GM12878 (cell line): ENCODE measurements at regions not wholly inside any gene's neighbourhood (a gene's known extent, or its start where the extent isn't known, plus 50 kb on each side); places are given as distances from the start of the nearest gene placed in this dataset.

Experiments
- ATF7 ChIP-seq: fragments of 450-650 bp; IDR thresholded peaks from 2 replicates; pipeline ENCODE4 v1.6.1; 2016; ENCODE audit warnings: low read depth, mild to moderate bottlenecking
- BHLHE40 ChIP-seq, 2 experiments: fragments of 450-650 bp in 1 of 2; IDR thresholded peaks; 2 replicates each; pipeline ENCODE4 v1.6.1; 2011 to 2017; ENCODE audit warnings: low read depth in 2 of 2, borderline replicate concordance in 1 of 2, improper control_type of control experiment in 1 of 2, low read length in 1 of 2, mild to moderate bottlenecking in 1 of 2
- IKZF1 ChIP-seq: fragments of 450-650 bp; conservative IDR thresholded peaks from 2 replicates; pipeline ENCODE4 v1.6.1; 2017; ENCODE audit warnings: antibody characterized with exemption, mild to moderate bottlenecking
- IRF3 ChIP-seq: fragments of 450-650 bp; IDR thresholded peaks from 2 replicates; pipeline ENCODE4 v1.6.1; 2014; ENCODE audit warnings: mild to moderate bottlenecking
- NBN ChIP-seq: fragments of 450-650 bp; IDR thresholded peaks from 2 replicates; pipeline ENCODE4 v1.6.1; 2016
- PML ChIP-seq: IDR thresholded peaks from 2 replicates; pipeline ENCODE4 v1.6.1; 2012; ENCODE audit warnings: low read length, inconsistent platforms
- POLR2A ChIP-seq: IDR thresholded peaks from 2 replicates; pipeline ENCODE4 v1.6.1; 2011; ENCODE audit warnings: low read depth, mild to moderate bottlenecking, low read length
- PRDM15 ChIP-seq: fragments of 450-650 bp; formaldehyde crosslinking; IDR thresholded peaks from 2 replicates; pipeline ENCODE4 v1.4.0; 2020; ENCODE audit warnings: mild to moderate bottlenecking, moderate library complexity
- RB1 ChIP-seq: fragments of 450-650 bp; formaldehyde crosslinking; IDR thresholded peaks from 2 replicates; pipeline ENCODE4 v1.6.1; 2017; ENCODE audit warnings: mild to moderate bottlenecking, borderline replicate concordance
- SMAD1 ChIP-seq: fragments of 450-650 bp; IDR thresholded peaks from 2 replicates; pipeline ENCODE4 v1.6.1; 2018; ENCODE audit warnings: mild to moderate bottlenecking, low read depth; ENCODE audit not compliant: partially characterized antibody
- SMC3 ChIP-seq: IDR thresholded peaks from 2 replicates; pipeline ENCODE4 v1.6.1; 2011; ENCODE audit warnings: low read length, improper control_type of control experiment, borderline replicate concordance
- TAF1 ChIP-seq: IDR thresholded peaks from 2 replicates; pipeline ENCODE4 v1.6.1; 2011; ENCODE audit warnings: mild to moderate bottlenecking, low read depth, low read length, borderline replicate concordance
- TCF12 ChIP-seq: IDR thresholded peaks from 2 replicates; pipeline ENCODE4 v1.6.1; 2011; ENCODE audit warnings: low read depth, mild to moderate bottlenecking, low read length
- ZNF592 ChIP-seq: fragments of 450-650 bp; IDR thresholded peaks from 2 replicates; pipeline ENCODE4 v1.6.1; 2017; ENCODE audit warnings: mild to moderate bottlenecking, moderate library complexity
- ZNF687 ChIP-seq: fragments of 450-650 bp; IDR thresholded peaks from 2 replicates; pipeline ENCODE4 v1.6.1; 2017; ENCODE audit warnings: mild to moderate bottlenecking, moderate library complexity
- TF ChIP-seq, protein P1 (sequence below): IDR thresholded peaks from 2 replicates; pipeline ENCODE4 v1.6.1; 2011; ENCODE audit warnings: mild to moderate bottlenecking, low read depth, low read length, moderate library complexity; ENCODE audit not compliant: insufficient replicate concordance

DNA sequence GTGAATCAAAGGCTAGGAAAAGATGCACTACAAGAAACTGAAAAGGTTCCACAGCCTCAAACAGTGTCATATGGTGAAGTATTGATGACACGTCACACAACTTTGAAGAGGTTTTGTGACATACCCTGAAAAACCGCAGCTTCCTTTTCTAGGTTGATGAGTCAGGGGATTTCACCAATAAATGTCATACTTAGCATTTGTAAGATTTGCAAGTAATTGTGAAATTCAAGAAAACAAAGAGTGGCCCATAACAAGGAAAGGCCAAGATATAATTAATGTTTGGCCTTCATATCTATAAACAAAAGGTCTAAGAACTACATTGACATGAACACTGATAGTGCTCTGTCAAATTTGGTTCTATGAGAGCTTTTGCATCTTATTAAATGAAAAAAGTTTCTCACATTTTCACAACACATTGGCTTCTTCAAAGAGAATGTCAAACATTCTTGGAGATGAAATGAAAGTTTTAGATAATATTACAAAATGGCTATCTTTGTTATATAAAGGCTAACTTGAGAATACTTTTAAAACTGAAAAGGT is 62.0 kb upstream of the NAMPT start (continued):
- TF ChIP-seq ZNF592, result peak; percentile 93; the same call in 1 of the 2 replicates
- peak; percentile 99 for TF ChIP-seq ATF7
- no peak for TF ChIP-seq IRF3
- TF ChIP-seq TCF12, result no peak
- no peak; the same call in 1 of the 2 replicates for TF ChIP-seq SMC3
- peak; percentile 76 for TF ChIP-seq SMAD1
- no peak for TF ChIP-seq PRDM15 (CRISPR knock-in tag)
- TF ChIP-seq IKZF1, result peak; percentile 83
- no peak for TF ChIP-seq RB1
- no peak for TF ChIP-seq POLR2A
- TF ChIP-seq TAF1, result no peak
- TF ChIP-seq BHLHE40 (IDR thresholded peaks at IDR 0.05; ENCODE audit: borderline replicate concordance in 1 of 2, low read depth in 2 of 2, low read length in 1 of 2), result peak; percentile 76 to 79
- peak; percentile 95 for TF ChIP-seq NBN
- peak; percentile 83 for TF ChIP-seq PML
- TF ChIP-seq ZNF687, result peak; percentile 61
- TF ChIP-seq, protein P1, sequence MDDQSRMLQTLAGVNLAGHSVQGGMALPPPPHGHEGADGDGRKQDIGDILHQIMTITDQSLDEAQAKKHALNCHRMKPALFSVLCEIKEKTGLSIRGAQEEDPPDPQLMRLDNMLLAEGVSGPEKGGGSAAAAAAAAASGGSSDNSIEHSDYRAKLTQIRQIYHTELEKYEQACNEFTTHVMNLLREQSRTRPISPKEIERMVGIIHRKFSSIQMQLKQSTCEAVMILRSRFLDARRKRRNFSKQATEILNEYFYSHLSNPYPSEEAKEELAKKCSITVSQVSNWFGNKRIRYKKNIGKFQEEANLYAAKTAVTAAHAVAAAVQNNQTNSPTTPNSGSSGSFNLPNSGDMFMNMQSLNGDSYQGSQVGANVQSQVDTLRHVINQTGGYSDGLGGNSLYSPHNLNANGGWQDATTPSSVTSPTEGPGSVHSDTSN, result peak; percentile 25
